CD4-positive, alpha-beta T cell (primary cell): ENCODE measurements at regions not wholly inside any gene's neighbourhood (a gene's known extent, or its start where the extent isn't known, plus 50 kb on each side); places are given as distances from the start of the nearest gene placed in this dataset.
"Not testable (repeated sequence)": the region's sequence is repeated elsewhere in the genome, so short reads cannot be mapped to it uniquely, and the experiment has no call there.

ENCODE experiments used
- ATAC-seq: fragments of 200-7000 bp; cut with Tn5 transposase; one replicate; pipeline ENCODE4 v1.10.0; 2022; ENCODE audit warnings: mild to moderate bottlenecking; ENCODE audit not compliant: poor library complexity
- CTCF ChIA-PET: fragments of 350-600 bp; sonication (Branson Sonifier 250); formaldehyde crosslinking; loops from one replicate; lab custom pipeline; 2021; ENCODE audit warnings: antibody characterized with exemption, inconsistent platforms; lab: Charles Lee
- POLR2A ChIA-PET: fragments of 350-600 bp; sonication (Branson Sonifier 250); formaldehyde crosslinking; loops from one replicate; lab custom pipeline; 2021; ENCODE audit warnings: antibody characterized with exemption, inconsistent platforms; lab: Charles Lee
- DNase-seq, 14 experiments: peaks; one replicate each; pipeline ENCODE4 v3.0.0-alpha.2; 2013 to 2020; ENCODE audit warnings: mixed read lengths in 2 of 14
- H3K27ac ChIP-seq, 2 donors: one replicate each; pipeline versions ENCODE4 v1.5.1 to v1.7.0; 2013; ENCODE audit warnings: low read length in 2 of 2, low read depth in 1 of 2, mild to moderate bottlenecking in 1 of 2
- H3K27me3 ChIP-seq, 2 experiments: 1 replicate in 1 of 2; 2 replicates in 1 of 2; pipeline versions ENCODE4 v1.6.1 to v1.7.0; 2013; ENCODE audit warnings: low read length in 2 of 2, control low read depth in 1 of 2, mild to moderate bottlenecking in 1 of 2, moderate library complexity in 1 of 2; ENCODE audit not compliant: insufficient read depth in 2 of 2, control insufficient read depth in 1 of 2
- H3K36me3 ChIP-seq: one replicate; pipeline ENCODE4 v1.6.1; 2013; ENCODE audit warnings: low read length, control low read depth; ENCODE audit not compliant: insufficient read depth
- H3K4me1 ChIP-seq: one replicate; pipeline ENCODE4 v1.6.1; 2013; ENCODE audit warnings: low read length, control low read depth; ENCODE audit not compliant: insufficient read depth
- H3K4me3 ChIP-seq: one replicate; pipeline ENCODE4 v1.5.1; 2013; ENCODE audit warnings: mild to moderate bottlenecking, low read length, moderate library complexity
- H3K9me3 ChIP-seq, 2 experiments: 1 replicate in 1 of 2; 2 replicates in 1 of 2; pipeline versions ENCODE4 v1.6.1 to v1.7.0; 2013; ENCODE audit warnings: low read length in 2 of 2, mild to moderate bottlenecking in 2 of 2, control low read depth in 1 of 2, moderate library complexity in 1 of 2; ENCODE audit not compliant: control insufficient read depth in 1 of 2, insufficient read depth in 1 of 2
- H3K27ac Mint-ChIP-seq: one replicate; pipeline ENCODE4 v1.8.0; 2020; ENCODE audit warnings: mixed read lengths
- H3K27me3 Mint-ChIP-seq: one replicate; pipeline ENCODE4 v1.8.0; 2021; ENCODE audit warnings: mixed read lengths
- H3K36me3 Mint-ChIP-seq: one replicate; pipeline ENCODE4 v1.8.0; 2021; ENCODE audit warnings: low read depth, mixed read lengths
- H3K4me1 Mint-ChIP-seq: one replicate; pipeline ENCODE4 v1.8.0; 2021; ENCODE audit warnings: low read depth, mixed read lengths
- H3K4me3 Mint-ChIP-seq: one replicate; pipeline ENCODE4 v1.8.0; 2020; ENCODE audit warnings: mild to moderate bottlenecking, mixed read lengths
- H3K9me3 Mint-ChIP-seq: one replicate; pipeline ENCODE4 v1.8.0; 2020; ENCODE audit warnings: mixed read lengths
- CTCF ChIP-seq: fragments of 200-600 bp; IDR thresholded peaks from one replicate; pipeline ENCODE4 v1.8.0; 2022; ENCODE audit warnings: antibody characterized with exemption, mild to moderate bottlenecking
- intact Hi-C, 2 experiments: fragments of 100-400 bp; cut with DNase I in 1 of 2; cut with micrococcal nuclease in 1 of 2; formaldehyde crosslinking; loops; one replicate each; pipeline versions ENCODE4 v1.15.1 to v1.9.0; 2023 to 2025; cut with DNase I, micrococcal nuclease

GRCh38 chr4:82276332-82276640 lies 97.5 kb downstream of the HNRNPD start:
- Mint-ChIP-seq H3K27me3 (no peaks in the 10 kb centered on the region), H3K9me3 (no peaks in the 10 kb centered on the region), H3K4me3 (no peak overlapping the region), H3K27ac (no peak overlapping the region), H3K36me3 (no peaks in the 10 kb centered on the region), H3K4me1 (peaks cover 17% of the 10 kb centered on the region)
- POLR2A ChIA-PET: no interaction called here
- TF ChIP-seq CTCF: no peak
- DNase-seq: no peak
- Histone ChIP-seq H3K4me1 (peaks cover 11% of the 10 kb centered on the region), H3K27me3 (peaks cover 0 to 2% of the 10 kb centered on the region in 2 experiments), H3K9me3 (no peaks in the 10 kb centered on the region), H3K4me3 (no peak overlapping the region), H3K27ac (no peak overlapping the region), H3K36me3 (no peaks in the 10 kb centered on the region)
- intact Hi-C loops: no loop called here
- ATAC-seq: no peak
- CTCF ChIA-PET: no interaction called here

GRCh38 chr4:82275431-82276331 lies 98.1 kb downstream of the HNRNPD start:
- intact Hi-C loops: no loop called here
- CTCF ChIA-PET: no interaction called here
- POLR2A ChIA-PET: interaction anchor here (1.3 kb wide), 1 partner anchor 9 kb away, joined by 3 read pairs; no protein-coding TSS in a partner anchor
- Histone ChIP-seq H3K27me3 (peaks cover 0 to 2% of the 10 kb centered on the region in 2 experiments), H3K27ac (no peak overlapping the region), H3K9me3 (no peaks in the 10 kb centered on the region), H3K4me1 (peaks cover 11% of the 10 kb centered on the region), H3K36me3 (no peaks in the 10 kb centered on the region), H3K4me3 (no peak overlapping the region)
- ATAC-seq (no peak), DNase-seq (no peak)
- TF ChIP-seq CTCF: no peak
- Mint-ChIP-seq H3K27me3 (no peaks in the 10 kb centered on the region), H3K27ac (no peak overlapping the region), H3K4me1 (peaks cover 18% of the 10 kb centered on the region), H3K4me3 (no peak overlapping the region), H3K36me3 (no peaks in the 10 kb centered on the region), H3K9me3 (no peaks in the 10 kb centered on the region)

GRCh38 chr4:82274700-82275099 lies 99.1 kb downstream of the HNRNPD start:
- H3K4me1 Mint-ChIP-seq: peaks cover 18% of the 10 kb centered on the region
- peaks cover 11% of the 10 kb centered on the region for H3K4me1 ChIP-seq
- DNase-seq, CTCF ChIA-PET, H3K27me3 ChIP-seq, H3K9me3 ChIP-seq, H3K4me3 Mint-ChIP-seq, intact Hi-C loops, H3K27ac Mint-ChIP-seq, H3K36me3 ChIP-seq, H3K27ac ChIP-seq, H3K4me3 ChIP-seq, H3K27me3 Mint-ChIP-seq, H3K36me3 Mint-ChIP-seq, ATAC-seq, H3K9me3 Mint-ChIP-seq: not testable (repeated sequence)
- POLR2A ChIA-PET: interaction anchor here (1.3 kb wide), 1 partner anchor 10 kb away, joined by 3 read pairs; no protein-coding TSS in a partner anchor

GRCh38 chr4:82272523-82272922 lies 101.3 kb downstream of the HNRNPD start:
- H3K4me3 Mint-ChIP-seq, H3K27me3 Mint-ChIP-seq, CTCF ChIA-PET, H3K36me3 Mint-ChIP-seq, H3K27me3 ChIP-seq, intact Hi-C loops, H3K27ac Mint-ChIP-seq, H3K27ac ChIP-seq, H3K36me3 ChIP-seq, H3K9me3 ChIP-seq, ATAC-seq, DNase-seq, H3K9me3 Mint-ChIP-seq, H3K4me3 ChIP-seq: not testable (repeated sequence)
- peaks cover 18% of the 10 kb centered on the region for H3K4me1 ChIP-seq
- POLR2A ChIA-PET: interaction anchor here (0.6 to 3.5 kb wide), 2 partner anchors 12 to 768 kb away, joined by 3 to 9 read pairs; no protein-coding TSS in a partner anchor
- peaks cover 31% of the 10 kb centered on the region for H3K4me1 Mint-ChIP-seq

GRCh38 chr4:82271915-82272480 lies 101.8 kb downstream of the HNRNPD start:
- H3K9me3 ChIP-seq, H3K27ac ChIP-seq, intact Hi-C loops, H3K27me3 Mint-ChIP-seq, H3K9me3 Mint-ChIP-seq, H3K4me3 Mint-ChIP-seq, H3K27ac Mint-ChIP-seq, H3K4me3 ChIP-seq, CTCF ChIA-PET, H3K36me3 Mint-ChIP-seq, H3K36me3 ChIP-seq, H3K27me3 ChIP-seq: not testable (repeated sequence)
- peaks cover 37% of the 10 kb centered on the region for H3K4me1 Mint-ChIP-seq
- ATAC-seq (peak; percentile 22), DNase-seq (peak in 3 of 14 experiments; percentile 9 to 20 (median 15))
- peaks cover 18% of the 10 kb centered on the region for H3K4me1 ChIP-seq
- POLR2A ChIA-PET: interaction anchor here (0.6 to 3.5 kb wide), 2 partner anchors 13 to 768 kb away, joined by 3 to 9 read pairs; no protein-coding TSS in a partner anchor
